Osteoblast (primary cell): ENCODE measurements at regions not wholly inside any gene's neighbourhood (a gene's known extent, or its start where the extent isn't known, plus 50 kb on each side); places are given as distances from the start of the nearest gene placed in this dataset.

ENCODE experiments used
- DNase-seq: peaks from one replicate; pipeline ENCODE4 v3.0.0; 2011; ENCODE audit warnings: low spot score, mixed read lengths; ENCODE audit not compliant: insufficient read length; ENCODE audit errors: missing footprints
- H2AFZ ChIP-seq: 2 replicates; pipeline ENCODE4 v1.6.0; 2011; ENCODE audit warnings: mild to moderate bottlenecking, low read length
- H3K27ac ChIP-seq: 2 replicates; pipeline ENCODE4 v1.5.1; 2011; ENCODE audit warnings: mild to moderate bottlenecking, low read depth, low read length, moderate library complexity
- H3K27me3 ChIP-seq: 2 replicates; pipeline ENCODE4 v1.6.0; 2012; ENCODE audit warnings: mild to moderate bottlenecking, control low read depth, inconsistent platforms, low read length, moderate library complexity; ENCODE audit not compliant: insufficient read depth
- H3K36me3 ChIP-seq: 2 replicates; pipeline ENCODE4 v1.5.1; 2011; ENCODE audit warnings: mild to moderate bottlenecking, low read length, control low read depth, moderate library complexity; ENCODE audit not compliant: insufficient read depth
- H3K4me1 ChIP-seq: 2 replicates; pipeline ENCODE4 v1.5.1; 2011; ENCODE audit warnings: mild to moderate bottlenecking, low read length, control low read depth, moderate library complexity; ENCODE audit not compliant: insufficient read depth
- H3K4me2 ChIP-seq: 2 replicates; pipeline ENCODE4 v1.6.0; 2011; ENCODE audit warnings: mild to moderate bottlenecking, low read length; ENCODE audit not compliant: insufficient read depth
- H3K4me3 ChIP-seq: fragments of 200-600 bp; sonication (generic); 3 replicates; pipeline ENCODE4 v1.5.1; 2012; ENCODE audit warnings: mild to moderate bottlenecking, low read length, inconsistent platforms; ENCODE audit not compliant: insufficient read depth
- H3K79me2 ChIP-seq: 2 replicates; pipeline ENCODE4 v1.6.0; 2012; ENCODE audit warnings: mild to moderate bottlenecking, low read length, control low read depth, inconsistent platforms; ENCODE audit not compliant: insufficient read depth
- H3K9me3 ChIP-seq: 2 replicates; pipeline ENCODE4 v1.5.1; 2011; ENCODE audit warnings: low read depth, low read length, control low read depth
- H4K20me1 ChIP-seq: 2 replicates; pipeline ENCODE4 v1.6.0; 2012; ENCODE audit warnings: mild to moderate bottlenecking, low read length, control low read depth; ENCODE audit not compliant: insufficient read depth
- CTCF ChIP-seq: IDR thresholded peaks from 2 replicates; pipeline ENCODE4 v1.5.1; 2011; ENCODE audit warnings: mild to moderate bottlenecking, low read depth, low read length, moderate library complexity; ENCODE audit errors: extremely low read depth

GRCh38 chr9:71472400-71472799, 295.9 kb downstream of the CEMIP2 start:
- Histone ChIP-seq H3K79me2 (no peaks in the 10 kb centered on the region), H3K4me1 (no peaks in the 10 kb centered on the region), H3K4me2 (no peak overlapping the region), H2AFZ (no peak overlapping the region), H3K27ac (no peak overlapping the region), H3K27me3 (no peaks in the 10 kb centered on the region), H4K20me1 (no peaks in the 10 kb centered on the region), H3K36me3 (no peaks in the 10 kb centered on the region), H3K9me3 (no peaks in the 10 kb centered on the region), H3K4me3 (no peak overlapping the region)
- DNase-seq = no peak
- no peak for TF ChIP-seq CTCF

- Histone ChIP-seq H2AFZ (no peak overlapping the region), H3K4me1 (no peaks in the 10 kb centered on the region), H3K4me3 (no peak overlapping the region), H3K4me2 (no peak overlapping the region), H3K79me2 (no peaks in the 10 kb centered on the region), H3K36me3 (no peaks in the 10 kb centered on the region), H3K9me3 (no peaks in the 10 kb centered on the region), H3K27ac (no peak overlapping the region), H3K27me3 (no peaks in the 10 kb centered on the region), H4K20me1 (no peaks in the 10 kb centered on the region)
- DNase-seq = no peak
- no peak for TF ChIP-seq CTCF
Observed at GRCh38 chr9:71465392-71465791, 302.9 kb downstream of the CEMIP2 start.

- H3K4me2 ChIP-seq = no peak overlapping the region
- TF ChIP-seq CTCF = no peak
Observed at GRCh38 chr9:71459082-71459481, 309.2 kb downstream of the CEMIP2 start.

GRCh38 chr9:71446473-71447411, 321.6 kb downstream of the CEMIP2 start:
- no peak for TF ChIP-seq CTCF
- peak; percentile 87 for DNase-seq
- Histone ChIP-seq H2AFZ (no peak overlapping the region), H3K4me1 (peaks cover 3% of the 10 kb centered on the region), H3K79me2 (no peaks in the 10 kb centered on the region), H3K27ac (no peak overlapping the region), H3K27me3 (peaks cover 15% of the 10 kb centered on the region), H3K36me3 (no peaks in the 10 kb centered on the region), H3K4me2 (peak overlapping the region; percentile 84), H3K9me3 (no peaks in the 10 kb centered on the region), H3K4me3 (peak overlapping the region; percentile 66), H4K20me1 (no peaks in the 10 kb centered on the region)

More at GRCh38 chr9:71459082-71459481, 309.2 kb downstream of the CEMIP2 start:
- Histone ChIP-seq H2AFZ (no peak overlapping the region), H3K4me1 (no peaks in the 10 kb centered on the region), H3K9me3 (no peaks in the 10 kb centered on the region), H3K79me2 (no peaks in the 10 kb centered on the region), H3K27ac (no peak overlapping the region), H3K27me3 (no peaks in the 10 kb centered on the region), H3K4me3 (no peak overlapping the region), H3K36me3 (no peaks in the 10 kb centered on the region), H4K20me1 (no peaks in the 10 kb centered on the region)
- DNase-seq = no peak
